Fibroblast of lung (primary cell): ENCODE measurements at regions not wholly inside any gene's neighbourhood (a gene's known extent, or its start where the extent isn't known, plus 50 kb on each side); places are given as distances from the start of the nearest gene placed in this dataset.

Experiments
- CTCF ChIP-seq, 2 donors: IDR thresholded peaks in 1 of 2; conservative IDR thresholded peaks in 1 of 2; 1 replicate in 1 of 2; 2 replicates in 1 of 2; pipeline ENCODE4 v1.5.1; 2011 to 2012; ENCODE audit warnings: low read length in 2 of 2, control low read depth in 1 of 2, inconsistent platforms in 1 of 2, low read depth in 1 of 2, mild to moderate bottlenecking in 1 of 2
- EZH2 ChIP-seq: IDR thresholded peaks from 2 replicates; pipeline ENCODE4 v1.5.1; 2012; ENCODE audit warnings: low read length, control low read depth, mild to moderate bottlenecking; ENCODE audit errors: missing control alignments

DNA sequence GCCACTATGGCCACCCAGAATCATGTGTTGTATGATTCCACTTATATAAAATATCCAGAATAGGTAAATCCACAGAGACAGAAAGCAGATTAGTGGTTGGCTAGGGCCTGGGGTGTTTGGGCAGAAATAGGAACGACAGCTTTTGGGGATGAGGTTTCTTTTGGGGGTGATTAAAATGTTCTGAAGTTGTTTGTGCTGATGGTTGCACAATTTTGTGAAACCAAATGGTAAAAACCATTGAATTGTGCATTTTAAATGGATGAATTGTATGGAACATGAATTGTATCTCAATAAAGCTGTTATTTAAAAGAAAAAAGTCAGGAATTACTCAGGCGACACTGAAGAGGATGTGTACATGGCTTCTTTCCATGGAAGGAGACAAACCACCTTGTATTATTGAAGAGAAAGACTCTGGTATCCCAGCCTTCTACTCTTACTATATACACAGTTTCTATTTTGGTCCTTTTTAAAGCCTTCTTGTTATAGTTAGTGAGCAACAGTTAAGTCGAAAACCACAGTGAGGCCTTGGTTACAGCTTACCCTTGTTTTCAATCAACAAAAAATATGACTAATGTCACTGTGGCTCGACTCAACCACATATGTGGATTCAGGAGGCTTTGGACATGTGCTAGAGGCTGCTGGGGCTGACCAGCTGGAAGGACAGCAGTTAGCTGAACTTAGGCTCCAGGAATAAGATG is 57.1 kb upstream of the KMT2E start:
- TF ChIP-seq CTCF (conservative IDR thresholded peaks at IDR 0.05 in 1 of 2, IDR thresholded peaks at IDR 0.05 in 1 of 2; ENCODE audit: low read depth in 1 of 2, low read length in 2 of 2) (no peak), EZH2 (no peak)
